ENCODE measurements at regions not wholly inside any gene's neighbourhood (a gene's known extent, or its start where the extent isn't known, plus 50 kb on each side); places are given as distances from the start of the nearest gene placed in this dataset.

DNA sequence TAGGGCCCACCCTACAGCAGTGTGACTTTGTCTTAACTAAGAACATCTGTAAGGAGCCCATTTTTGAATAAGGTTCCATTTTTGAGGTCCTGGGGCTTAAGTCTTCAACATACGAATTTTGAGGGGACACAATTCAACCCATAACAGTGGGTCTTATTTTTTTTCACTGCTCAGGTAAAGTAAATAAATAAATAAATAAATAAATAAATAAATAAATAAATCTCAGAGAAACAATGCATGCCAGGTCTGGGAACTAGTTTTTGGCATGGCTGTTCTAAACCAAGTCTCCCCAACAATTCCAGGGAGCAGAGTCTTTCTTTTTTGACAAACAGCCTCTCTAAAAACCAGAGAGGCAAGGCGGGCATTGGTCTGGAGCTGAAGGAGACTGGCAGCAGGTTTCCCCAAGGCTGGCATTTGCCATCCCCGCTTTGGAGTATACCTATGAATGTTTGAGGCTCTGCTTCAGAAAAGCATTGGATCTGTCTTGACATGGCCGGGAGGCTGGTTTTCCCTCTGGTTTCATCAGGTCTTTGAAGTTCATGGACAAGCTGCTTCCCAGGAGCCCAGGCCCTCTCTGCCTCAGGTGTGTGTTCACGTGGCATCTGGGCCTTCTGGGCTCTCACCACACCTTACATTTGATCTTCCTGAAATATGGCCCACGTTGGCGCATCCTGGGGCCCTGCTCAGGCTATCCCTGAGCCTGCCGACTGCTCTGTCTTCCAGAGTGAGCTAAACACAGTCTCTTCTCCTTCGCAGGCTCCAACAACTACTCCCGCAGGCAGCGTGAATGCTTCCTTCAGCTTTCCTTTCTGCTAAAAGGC lies 545.2 kb downstream of the BCL11B start:
- Histone ChIP-seq H3K9me3 (ENCODE audit: control insufficient read depth, insufficient read depth, low read length) (peaks cover 38% of the 10 kb centered on the region), H3K36me3 (ENCODE audit: control insufficient read depth, insufficient read depth, low read length) (no peaks in the 10 kb centered on the region), H3K9ac (ENCODE audit: low read depth, low read length) (no peak overlapping the region), H3K4ac (ENCODE audit: low read depth, low read length) (no peak overlapping the region), H3K79me1 (ENCODE audit: low read depth in 1 of 2, low read length in 2 of 2) (no peaks in the 10 kb centered on the region), H3K27ac (ENCODE audit: insufficient read depth, low read length) (no peak overlapping the region), H4K20me1 (ENCODE audit: insufficient read depth, low read length) (no peaks in the 10 kb centered on the region), H3K23ac (ENCODE audit: low read depth, low read length) (no peak overlapping the region), H3K27me3 (ENCODE audit: control insufficient read depth, insufficient read depth, low read length) (no peaks in the 10 kb centered on the region), H4K91ac (ENCODE audit: insufficient read depth, low read depth, low read length) (no peak overlapping the region), H3K4me1 (ENCODE audit: control insufficient read depth, insufficient read depth, low read length) (no peaks in the 10 kb centered on the region), H2AK9ac (replicated peaks; ENCODE audit: low read depth, low read length, poor library complexity) (no peak overlapping the region), H4K8ac (ENCODE audit: low read depth in 2 of 2, low read length in 2 of 2) (no peak overlapping the region), H4K5ac (ENCODE audit: low read depth, low read length) (no peak overlapping the region), H2BK20ac (ENCODE audit: low read depth, low read length) (no peak overlapping the region), H2AK5ac (ENCODE audit: low read depth, low read length) (no peak overlapping the region), H3K4me3 (ENCODE audit: insufficient read depth, low read depth, low read length) (no peak overlapping the region), H3K14ac (replicated peaks; ENCODE audit: low read depth, low read length) (no peak overlapping the region), H2BK120ac (ENCODE audit: low read depth, low read length) (no peak overlapping the region), H2AFZ (replicated peaks; ENCODE audit: low read length, poor library complexity) (no peak overlapping the region), H2BK15ac (ENCODE audit: low read depth, low read length) (no peak overlapping the region), H3K18ac (ENCODE audit: low read depth, low read length) (no peak overlapping the region), H3K56ac (ENCODE audit: extremely low read depth, insufficient read depth, low read length) (no peak overlapping the region), H3K4me2 (ENCODE audit: low read depth, low read length) (no peak overlapping the region), H2BK5ac (ENCODE audit: low read depth, low read length, poor library complexity, severe bottlenecking) (no peak overlapping the region), H3K9me1 (ENCODE audit: insufficient read depth, low read length) (no peaks in the 10 kb centered on the region)
- intact Hi-C loops (cut with micrococcal nuclease) (no loop called here), dilution Hi-C loops (cut with HindIII; ENCODE audit: low sequenced_read_pairs, unreplicated experiment) (no loop called here), in situ Hi-C loops (cut with MboI; ENCODE audit: low sequenced_read_pairs) (no loop called here)
- CTCF ChIA-PET = no interaction called here
- DNase-seq (no peak), ATAC-seq (ENCODE audit: low read depth) (no peak)
- 58% methylated on average over 6 of the region's 11 CpGs; no CpG with 5 or more reads in 1 of the 2 experiments for WGBS, 2 experiments (ENCODE audit: extremely low coverage in 2 of 2, insufficient read length in 1 of 2)
- TF ChIP-seq MAZ (IDR thresholded peaks at IDR 0.05; ENCODE audit: borderline replicate concordance, low read depth, low read length) (no peak), RCOR1 (IDR thresholded peaks at IDR 0.05; ENCODE audit: insufficient replicate concordance, low read length) (no peak)
- TF ChIP-seq, protein P1, sequence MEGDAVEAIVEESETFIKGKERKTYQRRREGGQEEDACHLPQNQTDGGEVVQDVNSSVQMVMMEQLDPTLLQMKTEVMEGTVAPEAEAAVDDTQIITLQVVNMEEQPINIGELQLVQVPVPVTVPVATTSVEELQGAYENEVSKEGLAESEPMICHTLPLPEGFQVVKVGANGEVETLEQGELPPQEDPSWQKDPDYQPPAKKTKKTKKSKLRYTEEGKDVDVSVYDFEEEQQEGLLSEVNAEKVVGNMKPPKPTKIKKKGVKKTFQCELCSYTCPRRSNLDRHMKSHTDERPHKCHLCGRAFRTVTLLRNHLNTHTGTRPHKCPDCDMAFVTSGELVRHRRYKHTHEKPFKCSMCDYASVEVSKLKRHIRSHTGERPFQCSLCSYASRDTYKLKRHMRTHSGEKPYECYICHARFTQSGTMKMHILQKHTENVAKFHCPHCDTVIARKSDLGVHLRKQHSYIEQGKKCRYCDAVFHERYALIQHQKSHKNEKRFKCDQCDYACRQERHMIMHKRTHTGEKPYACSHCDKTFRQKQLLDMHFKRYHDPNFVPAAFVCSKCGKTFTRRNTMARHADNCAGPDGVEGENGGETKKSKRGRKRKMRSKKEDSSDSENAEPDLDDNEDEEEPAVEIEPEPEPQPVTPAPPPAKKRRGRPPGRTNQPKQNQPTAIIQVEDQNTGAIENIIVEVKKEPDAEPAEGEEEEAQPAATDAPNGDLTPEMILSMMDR (conservative IDR thresholded peaks at IDR 0.05; ENCODE audit: low read depth, low read length) = no peak
- POLR2A ChIA-PET (ENCODE audit: unreplicated experiment) = no interaction called here
- no TSS peak for BruUV-seq (replicated peaks)

Data from IMR-90 (cell line).